ENCODE measurements at regions not wholly inside any gene's neighbourhood (a gene's known extent, or its start where the extent isn't known, plus 50 kb on each side); places are given as distances from the start of the nearest gene placed in this dataset.
"Not testable (repeated sequence)": the region's sequence is repeated elsewhere in the genome, so short reads cannot be mapped to it uniquely, and the experiment has no call there.

DNA sequence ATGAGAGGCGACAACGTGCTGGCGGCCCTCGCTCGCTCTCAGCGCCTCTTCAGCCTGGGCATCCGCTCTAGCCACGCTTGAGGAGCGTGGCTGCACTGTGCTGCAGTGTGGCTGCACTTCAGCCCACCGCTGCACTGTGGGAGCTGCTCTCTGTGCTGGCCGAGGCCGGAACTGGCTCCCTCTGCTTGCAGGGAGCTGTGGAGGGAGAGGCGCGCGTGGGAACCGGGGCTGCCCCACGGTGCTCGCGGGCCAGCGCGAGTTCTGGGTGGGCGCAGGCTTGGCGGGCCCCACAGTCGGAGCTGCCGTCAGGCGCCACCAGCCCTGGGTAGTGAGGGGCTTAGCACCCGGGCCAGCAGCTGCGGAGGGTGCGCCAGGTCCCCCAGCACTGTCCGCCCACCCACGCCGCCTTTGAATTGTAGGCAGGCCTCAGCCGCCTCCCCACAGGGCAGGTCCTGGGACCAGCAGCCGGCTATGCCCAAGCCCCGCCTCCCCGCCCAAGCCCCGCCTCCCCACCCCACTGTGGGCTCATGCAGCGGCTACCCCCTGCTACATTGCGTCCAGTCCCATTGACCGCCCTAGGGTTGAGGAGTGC lies 974.2 kb downstream of the FSCB start:
- no peak for DNase-seq

DNA sequence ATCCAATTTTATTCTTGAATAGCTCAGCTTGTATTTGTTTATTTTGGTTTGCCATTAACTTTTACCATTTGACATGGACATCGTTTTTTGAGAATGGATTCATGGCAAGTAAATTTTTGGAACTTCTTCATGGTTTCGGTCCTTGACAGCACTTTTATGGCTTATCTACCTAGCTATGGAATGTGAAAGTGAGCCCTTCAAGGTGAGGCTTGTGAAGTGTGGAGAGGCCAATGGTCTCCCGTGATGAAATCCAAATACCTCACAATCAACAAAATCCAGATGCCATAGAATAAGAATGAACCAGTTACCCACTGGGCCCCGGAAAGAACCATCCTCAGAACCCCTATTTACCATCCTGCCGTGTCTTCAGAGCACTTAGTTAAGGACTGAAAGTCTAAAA lies 978.8 kb downstream of the FSCB start:
- no peak for DNase-seq

DNA sequence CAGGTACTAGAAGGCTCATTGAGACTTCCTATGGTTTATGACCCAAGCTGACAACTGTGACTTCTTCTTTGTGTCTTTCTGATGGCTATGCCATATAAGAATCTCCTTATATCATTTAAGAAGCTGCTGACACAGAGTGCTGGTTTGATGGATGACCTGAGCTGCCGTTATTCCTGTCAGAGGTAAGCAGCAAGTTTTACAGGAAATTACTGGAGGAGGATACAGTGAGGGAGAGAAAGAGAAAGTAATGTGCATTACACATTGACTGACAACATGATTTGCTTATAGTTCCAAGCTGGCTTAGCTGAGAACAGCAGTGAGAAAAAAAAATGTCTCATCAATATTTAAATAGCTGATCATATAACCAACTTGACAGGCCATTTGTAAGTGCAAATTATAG lies 981.4 kb downstream of the FSCB start:
- no peak for DNase-seq

DNA sequence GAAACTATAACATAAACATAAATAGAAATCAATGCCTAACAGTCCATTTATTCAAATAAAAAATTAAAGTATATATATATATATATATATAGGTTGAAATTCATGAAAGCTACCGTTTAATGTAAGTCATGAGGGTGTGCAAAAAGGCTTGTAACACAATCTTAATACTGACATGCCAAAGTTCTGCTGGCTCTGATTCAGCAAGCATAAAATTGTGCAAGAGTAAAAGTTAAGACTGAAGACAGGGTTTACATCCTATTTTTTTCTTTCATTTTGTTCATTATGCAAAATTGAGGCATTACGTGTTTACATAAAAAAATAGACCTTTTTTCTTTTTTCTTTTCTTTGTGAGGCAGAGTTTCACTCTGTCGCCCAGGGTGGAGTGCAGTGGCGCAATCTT lies 984.2 kb downstream of the FSCB start:
- DNase-seq, result no peak

DNA sequence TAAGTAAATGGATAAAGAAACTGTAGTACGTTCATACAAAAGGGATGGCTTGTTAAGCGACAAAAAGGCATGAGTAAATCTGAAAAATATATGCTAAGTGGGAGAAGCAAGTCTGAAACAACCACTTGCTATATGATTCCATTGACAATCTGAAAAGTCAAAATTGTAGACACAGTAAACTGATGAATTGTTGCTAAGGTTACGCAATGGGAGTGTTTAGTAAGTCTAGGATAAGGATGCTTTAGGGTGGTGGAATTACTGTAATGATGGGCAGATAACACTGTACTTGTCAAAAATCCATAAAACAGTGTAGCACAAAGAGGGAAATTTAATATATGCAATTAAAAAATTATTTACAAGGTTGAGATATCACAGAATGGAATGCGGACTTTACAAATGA lies 984.9 kb downstream of the FSCB start:
- DNase-seq, result no peak

DNA sequence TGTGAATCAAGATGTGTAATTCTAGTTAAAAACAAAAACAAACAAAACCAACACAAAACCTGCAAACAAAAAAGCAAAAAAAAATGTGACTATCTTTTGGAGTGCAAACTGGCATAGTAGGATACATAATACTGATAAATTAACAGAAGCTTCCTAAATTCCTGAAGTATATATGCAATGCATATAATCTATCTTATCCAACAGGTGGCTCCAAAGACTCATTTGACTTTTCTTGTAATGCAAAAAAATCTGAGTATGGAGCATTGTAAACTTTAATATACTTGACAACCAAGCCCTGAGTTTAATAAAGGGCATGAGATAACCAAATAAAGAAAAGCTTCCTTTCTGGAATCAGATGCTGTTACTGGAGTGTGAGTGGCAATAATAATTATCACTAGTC lies 1003.6 kb downstream of the FSCB start:
- DNase-seq, result no peak

DNA sequence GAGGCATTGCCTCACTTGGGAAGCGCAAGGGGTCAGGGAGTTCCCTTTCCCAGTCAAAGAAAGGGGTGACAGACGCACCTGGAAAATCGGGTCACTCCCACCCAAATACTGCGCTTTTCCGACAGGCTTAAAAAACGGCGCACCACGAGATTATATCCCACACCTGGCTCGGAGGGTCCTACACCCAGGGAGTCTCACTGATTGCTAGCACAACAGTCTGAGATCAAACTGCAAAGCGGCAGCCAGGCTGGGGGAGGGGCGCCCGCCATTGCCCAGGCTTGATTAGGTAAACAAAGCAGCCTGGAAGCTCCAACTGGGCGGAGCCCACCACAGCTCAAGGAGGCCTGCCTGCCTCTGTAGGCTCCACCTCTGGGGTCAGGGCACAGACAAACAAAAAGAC lies 1014.7 kb downstream of the FSCB start:
- not testable (repeated sequence) for DNase-seq

DNA sequence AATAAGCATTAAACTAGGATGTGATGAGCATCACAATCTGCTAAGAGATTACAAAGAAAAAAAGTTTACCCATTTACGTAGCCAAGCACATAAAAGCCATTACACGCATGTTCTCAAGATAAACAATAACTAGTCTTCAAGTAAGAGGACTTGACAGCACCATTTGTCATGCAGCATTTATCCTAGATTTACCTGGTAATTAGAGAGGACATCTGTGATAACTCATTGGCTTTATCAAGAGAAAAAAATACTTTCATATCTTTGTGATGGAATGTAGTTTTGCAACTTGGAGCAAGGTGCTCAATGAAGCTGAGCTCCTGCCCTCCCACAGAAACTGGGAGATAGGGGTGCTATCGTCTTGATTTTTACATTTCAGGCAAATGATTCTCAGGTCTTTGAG lies 1023.7 kb downstream of the FSCB start:
- no peak for DNase-seq

DNA sequence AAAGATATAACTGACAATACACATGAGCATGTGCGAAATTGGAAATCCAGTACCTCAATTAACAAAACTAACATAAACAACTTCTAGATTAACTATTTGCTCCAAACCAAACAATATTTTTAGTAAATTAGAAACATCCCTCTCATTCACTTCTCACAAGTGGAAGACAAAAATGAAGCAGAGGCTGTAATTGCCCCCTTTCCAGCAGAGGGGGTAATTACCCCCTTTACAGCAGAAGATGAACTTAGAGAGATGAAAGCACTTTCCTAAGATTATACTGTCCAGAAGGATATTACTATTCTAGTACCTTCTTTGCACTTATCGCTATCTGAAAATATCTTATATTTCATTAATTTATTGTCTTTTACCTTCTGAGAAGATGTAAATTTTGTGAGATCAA lies 1025.2 kb downstream of the FSCB start:
- DNase-seq, result no peak

DNA sequence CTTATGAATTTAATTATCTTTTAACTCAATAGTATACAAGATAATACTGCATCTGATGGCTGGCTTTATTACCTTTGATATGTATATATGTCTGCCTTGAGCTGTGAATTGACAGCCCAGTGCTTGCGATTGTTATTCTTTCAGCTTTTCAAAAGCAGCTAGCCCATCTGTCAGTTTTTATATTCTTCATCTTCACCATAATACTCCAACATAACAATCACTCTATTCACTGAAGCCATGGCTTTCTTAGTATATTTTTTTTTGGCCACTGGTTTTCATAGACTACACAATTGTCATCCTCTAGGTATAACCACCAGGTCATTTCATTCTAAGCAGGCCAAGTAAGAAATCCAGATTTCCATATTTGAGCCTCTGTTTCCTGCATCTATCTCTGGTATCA lies 1026.1 kb downstream of the FSCB start:
- DNase-seq, result no peak

DNA sequence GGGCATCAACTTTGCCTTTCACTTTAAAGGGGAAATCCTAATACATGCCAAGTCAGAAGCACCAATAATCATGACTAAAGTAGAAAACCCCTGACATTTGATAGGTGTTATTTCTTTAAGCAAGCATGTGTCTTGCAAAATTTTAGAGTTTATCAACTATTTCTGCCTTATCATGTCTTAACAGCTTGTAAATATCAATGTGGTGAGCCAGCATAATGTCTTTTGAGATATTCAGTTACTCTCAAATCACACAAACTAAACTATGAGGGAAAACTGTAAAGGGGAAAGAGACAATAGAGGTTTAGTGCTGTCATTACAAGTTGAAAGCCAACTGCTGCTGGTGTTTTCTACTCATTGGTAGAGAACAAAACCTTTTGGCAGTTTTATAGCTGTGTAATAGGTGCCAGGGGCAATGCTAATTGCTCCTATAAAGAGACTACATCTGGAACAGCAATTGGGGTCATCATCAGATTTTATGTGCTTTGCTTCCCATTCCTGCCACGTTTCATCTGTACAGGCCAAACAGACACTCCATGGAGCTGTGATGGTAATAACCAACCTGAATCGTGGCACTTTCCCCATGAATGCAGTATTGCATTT lies 1027.4 kb downstream of the FSCB start:
- DNase-seq, result no peak

DNA sequence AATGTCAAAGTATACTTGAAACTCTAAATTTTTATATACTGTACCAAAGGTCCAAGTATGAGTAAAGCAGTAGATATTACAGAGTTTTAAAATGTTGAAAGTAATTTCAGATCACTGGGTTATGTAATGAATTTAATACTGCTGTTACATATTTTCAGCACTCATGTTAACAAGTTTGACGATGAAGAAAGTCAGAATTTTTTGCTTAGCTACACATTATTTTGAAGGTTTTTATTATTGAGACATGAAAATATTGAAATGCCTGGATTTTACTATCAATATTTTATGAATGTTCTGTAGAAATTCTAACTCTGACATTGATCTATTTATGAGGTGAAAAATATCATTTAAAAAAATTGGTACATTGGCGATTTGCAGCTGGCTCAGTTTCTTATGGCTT lies 1030.3 kb downstream of the FSCB start:
- DNase-seq, result no peak

DNA sequence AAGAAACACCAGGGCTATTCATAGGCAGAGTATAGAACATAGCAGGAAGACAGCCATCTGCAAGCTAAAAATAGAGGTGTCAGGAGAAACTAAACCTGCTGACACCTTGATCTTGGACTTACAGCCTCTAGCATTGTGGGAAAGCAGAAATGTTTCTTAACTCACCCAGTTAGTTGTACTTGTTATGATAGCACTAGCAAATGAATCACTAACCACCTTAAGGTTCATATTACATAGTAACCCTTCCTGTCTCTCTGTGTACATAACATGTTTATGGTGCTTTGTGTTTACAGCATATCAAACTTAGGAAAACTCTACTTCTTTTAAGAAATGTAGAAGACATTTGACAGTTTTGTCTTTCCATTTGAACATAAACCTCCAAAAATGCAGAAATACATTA lies 1031.3 kb downstream of the FSCB start:
- no peak for DNase-seq

DNA sequence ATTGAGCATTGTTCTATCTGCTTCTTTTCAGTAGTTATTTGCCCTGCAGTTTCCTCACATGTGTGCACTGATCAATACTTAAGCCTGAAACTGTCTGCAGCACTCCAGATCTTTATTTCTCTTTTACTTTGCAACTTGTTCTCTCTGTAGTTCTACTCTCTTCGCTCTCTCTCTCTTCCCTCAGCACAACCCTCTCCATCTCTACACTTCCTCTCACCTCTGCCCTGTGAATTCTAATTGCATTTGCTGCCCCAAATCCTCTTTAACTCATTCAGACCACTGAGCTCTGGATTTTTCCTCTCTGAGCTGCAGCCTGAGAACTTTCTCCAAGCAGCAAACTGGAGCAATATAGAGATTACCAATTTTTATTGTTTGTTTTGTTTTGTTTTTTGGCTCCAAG lies 1035.5 kb downstream of the FSCB start:
- no peak for DNase-seq

DNA sequence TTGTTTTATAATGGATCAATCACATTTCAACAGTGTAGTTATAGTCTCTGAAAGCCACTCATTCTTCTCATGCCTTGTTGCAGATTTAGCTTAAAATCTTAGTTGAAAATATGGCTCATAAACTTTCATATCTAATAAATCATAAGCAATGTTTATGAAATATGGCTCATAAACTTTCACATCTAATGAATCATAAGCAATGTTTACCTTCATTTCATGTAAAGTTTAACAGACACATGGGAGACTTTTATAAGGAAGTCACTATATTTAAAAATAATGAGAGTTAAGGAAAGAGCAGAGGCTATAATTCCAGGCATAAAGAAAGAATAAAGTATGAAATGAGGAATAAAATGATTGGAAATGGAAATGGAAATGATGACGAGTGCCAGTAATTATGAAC lies 1042.1 kb downstream of the FSCB start:
- no peak for DNase-seq

DNA sequence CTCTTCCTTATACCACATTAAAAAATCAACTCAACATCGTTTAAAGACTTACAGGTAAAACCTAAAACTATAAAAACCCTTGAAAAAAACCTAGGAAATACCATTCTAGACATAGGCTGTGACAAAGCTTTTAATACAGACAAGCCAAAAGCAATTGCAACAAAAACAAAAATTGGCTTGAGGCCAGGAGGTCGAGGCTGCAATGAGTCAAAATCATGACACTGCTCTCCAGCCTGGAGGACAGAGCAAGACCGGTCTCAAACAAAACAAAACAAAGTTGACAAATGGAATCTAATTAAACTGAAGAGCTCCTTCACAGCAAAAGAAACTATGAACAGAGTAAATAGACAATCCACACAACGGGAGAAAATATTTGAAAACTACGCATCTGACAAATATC lies 1057.8 kb downstream of the FSCB start:
- no peak for DNase-seq

DNA sequence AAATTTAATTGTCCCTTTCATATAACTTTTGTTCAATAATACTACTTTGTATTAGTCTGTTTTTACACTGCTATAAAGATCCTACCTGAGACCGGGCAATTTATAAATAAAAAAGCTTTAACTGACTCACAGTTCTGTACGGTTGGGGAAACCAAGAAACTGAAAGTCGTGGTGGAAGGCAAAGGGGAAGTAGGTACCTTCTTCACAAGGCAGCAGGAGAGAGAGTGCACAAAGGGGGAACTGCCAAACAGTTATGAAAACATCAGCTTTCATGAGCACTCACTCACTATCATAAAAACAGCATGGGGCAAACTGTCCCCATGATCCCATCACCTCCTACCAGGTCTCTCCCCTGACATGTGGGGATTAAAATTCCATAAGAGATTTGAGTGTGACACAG lies 1069.0 kb downstream of the FSCB start:
- no peak for DNase-seq

DNA sequence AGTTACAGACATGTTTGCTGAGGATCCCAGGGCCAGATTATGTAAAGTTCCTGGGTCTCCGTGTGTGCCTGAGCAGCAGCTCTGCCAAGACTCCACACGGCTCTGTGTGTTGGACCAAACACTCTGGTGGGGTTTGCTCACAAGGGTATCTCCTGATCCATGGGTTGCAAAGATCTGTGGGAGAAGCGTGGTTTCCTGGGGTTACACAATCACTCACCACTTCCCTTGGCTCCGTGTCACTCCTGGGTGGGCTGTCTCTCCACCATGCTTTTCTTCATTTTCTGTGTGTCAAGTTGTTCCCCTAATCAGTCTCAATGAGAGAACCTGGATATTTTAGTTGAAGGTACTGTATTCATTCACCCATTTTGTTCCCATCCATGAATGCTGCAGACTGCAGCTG lies 1088.8 kb downstream of the FSCB start:
- no peak for DNase-seq

DNA sequence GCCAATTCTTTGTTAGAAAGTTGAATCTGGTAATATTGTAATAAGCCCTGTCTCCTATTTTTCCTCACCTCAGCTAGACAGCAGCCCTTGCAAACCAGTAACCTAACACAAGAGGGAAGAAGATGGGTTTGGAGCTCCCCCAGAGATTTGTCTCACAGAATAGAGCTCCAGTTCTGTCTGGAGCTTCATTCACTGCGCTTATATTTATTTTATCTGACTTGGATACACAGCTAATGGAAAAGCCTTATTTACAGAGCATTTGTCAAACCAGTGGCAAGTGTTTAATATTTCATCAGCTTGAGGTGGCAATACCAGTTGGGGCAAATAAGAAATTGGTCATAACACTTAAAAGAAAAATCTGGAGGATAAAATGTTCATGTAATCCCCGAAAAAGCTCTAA lies 1094.0 kb downstream of the FSCB start:
- no peak for DNase-seq

DNA sequence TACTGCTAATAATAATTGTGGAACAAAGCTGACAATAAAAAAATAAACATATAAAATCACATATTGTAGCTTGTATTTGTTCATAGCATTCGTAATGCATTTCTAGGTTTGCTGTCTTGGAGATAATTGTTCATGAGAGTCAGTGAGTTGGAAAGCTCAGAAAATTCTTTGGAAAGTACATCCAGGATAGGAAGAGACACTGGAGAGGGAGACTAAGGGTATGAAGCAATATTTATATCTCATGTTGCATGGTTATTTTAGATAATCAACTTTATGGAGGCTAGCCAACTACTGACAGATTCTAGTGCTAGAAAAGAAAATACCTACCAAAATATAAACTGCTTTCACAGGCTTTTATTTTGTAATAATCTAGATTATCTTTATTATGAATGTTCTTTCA lies 1095.2 kb downstream of the FSCB start:
- no peak for DNase-seq

DNA sequence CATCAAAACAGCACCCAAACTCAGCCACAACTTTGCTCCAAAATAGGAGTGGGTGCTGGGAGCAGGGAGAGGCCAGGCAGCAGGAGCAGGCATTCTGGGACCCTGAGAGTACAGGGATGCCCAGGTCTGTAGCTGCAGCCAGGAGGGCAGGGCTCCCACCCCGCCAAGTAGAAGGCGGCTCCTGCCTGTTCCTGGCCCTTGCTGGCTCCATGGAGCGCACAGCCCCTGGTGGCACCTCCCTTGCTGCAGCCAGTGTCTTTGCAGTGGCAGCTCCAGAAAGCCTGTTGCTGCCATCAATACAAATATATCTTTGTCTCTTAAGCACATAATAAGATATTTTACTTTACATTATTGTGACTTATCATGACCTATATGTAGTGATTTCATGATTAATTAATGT lies 1096.5 kb downstream of the FSCB start:
- no peak for DNase-seq

DNA sequence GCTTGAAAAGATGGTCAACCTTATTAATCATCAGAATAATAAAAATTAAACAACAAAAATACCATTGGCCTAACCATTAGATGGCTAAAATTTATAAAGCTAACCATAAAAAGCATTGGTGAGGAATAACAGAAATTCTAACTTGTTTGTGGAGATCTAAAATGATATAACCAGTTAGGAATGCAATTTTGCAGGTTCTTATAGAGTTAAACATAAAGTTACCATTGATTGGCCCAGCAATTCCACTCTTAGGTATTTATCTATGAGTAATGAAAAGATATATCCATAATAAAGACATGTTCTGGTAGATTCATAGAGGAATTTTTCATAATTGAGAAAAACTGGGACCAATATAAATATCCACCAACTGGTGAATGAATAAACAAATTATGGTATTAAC lies 1098.6 kb downstream of the FSCB start:
- no peak for DNase-seq

DNA sequence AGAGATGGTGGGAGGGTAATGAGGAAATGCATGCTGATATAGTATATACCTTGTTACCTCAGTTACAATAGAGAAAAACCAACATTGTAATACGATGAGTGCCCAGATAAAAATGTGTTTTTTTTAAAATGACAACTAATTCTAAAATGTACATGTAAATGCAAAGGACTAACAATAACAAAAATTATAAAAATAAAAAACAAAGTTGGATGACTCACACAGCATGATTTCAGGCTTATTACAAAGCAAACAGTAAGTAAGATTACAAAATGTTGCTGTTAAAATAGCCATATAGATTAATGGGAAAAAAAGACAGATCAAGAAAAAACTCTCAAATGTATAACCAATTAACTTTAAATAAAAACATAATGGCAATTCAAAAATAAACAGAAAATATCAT lies 1099.4 kb downstream of the FSCB start:
- no peak for DNase-seq

DNA sequence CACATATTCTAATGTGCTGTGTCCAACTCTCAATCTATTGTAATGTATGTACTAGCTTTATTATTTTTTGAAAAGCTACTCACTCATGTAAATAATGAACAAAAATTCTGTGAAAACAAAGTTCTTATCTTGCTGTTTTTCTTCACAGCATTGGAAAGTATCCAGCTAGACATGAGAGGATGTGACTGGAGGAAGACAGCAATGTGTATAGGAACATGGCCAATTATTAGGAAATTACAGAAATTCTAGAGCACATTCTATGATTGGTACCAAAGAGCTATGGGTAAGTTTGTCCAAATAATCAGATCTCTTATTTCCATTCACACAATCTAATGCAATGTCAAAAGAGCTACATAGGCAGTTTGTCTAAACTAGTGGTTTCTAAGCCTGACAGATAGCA lies 1100.2 kb downstream of the FSCB start:
- no peak for DNase-seq

DNA sequence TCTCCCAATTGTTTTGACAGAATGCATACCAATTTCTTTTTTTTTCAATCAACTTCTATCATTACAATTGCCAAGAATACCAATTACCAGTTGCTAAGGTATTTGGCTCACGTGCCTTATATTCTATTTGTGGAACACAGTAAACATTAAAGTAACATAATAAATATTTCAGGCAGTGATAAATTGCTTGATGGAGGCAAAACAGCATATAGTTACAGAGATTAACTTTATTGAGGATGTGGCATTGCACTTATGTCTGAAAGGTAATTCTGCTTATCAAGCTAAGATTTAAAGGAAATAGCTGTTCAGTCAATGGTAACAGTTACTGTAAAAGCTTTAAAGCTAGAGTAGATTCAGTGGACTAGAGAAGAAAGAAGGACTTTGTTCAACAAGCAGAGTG lies 1107.8 kb downstream of the FSCB start:
- DNase-seq, result no peak

DNA sequence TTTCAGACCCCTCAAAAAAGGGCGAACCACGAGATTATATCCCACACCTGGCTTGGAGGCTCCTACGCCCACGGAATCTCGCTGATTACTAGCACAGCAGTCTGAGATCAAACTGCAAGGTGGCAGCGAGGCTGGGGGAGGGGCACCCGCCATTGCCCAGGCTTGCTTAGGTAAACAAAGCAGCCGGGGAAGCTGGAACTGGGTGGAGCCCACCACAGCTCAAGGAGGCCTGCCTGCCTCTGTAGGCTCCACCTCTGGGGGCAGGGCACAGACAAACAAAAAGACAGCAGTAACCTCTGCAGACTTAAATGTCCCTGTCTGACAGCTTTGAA lies 1136.6 kb downstream of the FSCB start:
- not testable (repeated sequence) for DNase-seq

Data from stimulated activated CD4-positive, alpha-beta T cell treated with anti-CD3 and anti-CD28 coated beads, Interleukin-2, amount 100 ng/mL, for 24 hours (primary cell).